GM23248 (cell line): ENCODE measurements at regions not wholly inside any gene's neighbourhood (a gene's known extent, or its start where the extent isn't known, plus 50 kb on each side); places are given as distances from the start of the nearest gene placed in this dataset.

Experiments used
- DNase-seq: peaks from one replicate; pipeline ENCODE4 v3.0.0-alpha.2; 2015
- H2AFZ ChIP-seq: fragments of 200-600 bp; sonication (generic); 2 replicates; pipeline ENCODE4 v1.6.1; 2016; ENCODE audit warnings: antibody characterized with exemption
- H3F3A ChIP-seq: fragments of 200-600 bp; sonication (generic); 2 replicates; pipeline ENCODE4 v1.6.1; 2016; ENCODE audit warnings: mild to moderate bottlenecking, antibody characterized with exemption, mixed run types; ENCODE audit not compliant: insufficient read depth
- H3K27ac ChIP-seq: fragments of 200-600 bp; sonication (generic); 2 replicates; pipeline ENCODE4 v1.5.1; 2016; ENCODE audit warnings: mild to moderate bottlenecking
- H3K27me3 ChIP-seq: fragments of 200-600 bp; sonication (generic); replicated peaks from 2 replicates; pipeline ENCODE4 v1.6.1; 2016; ENCODE audit warnings: mild to moderate bottlenecking; ENCODE audit not compliant: insufficient read depth
- H3K36me3 ChIP-seq: fragments of 200-600 bp; sonication (generic); 2 replicates; pipeline ENCODE4 v1.6.1; 2016; ENCODE audit warnings: low read depth, mild to moderate bottlenecking
- H3K4me1 ChIP-seq: fragments of 200-600 bp; sonication (generic); 2 replicates; pipeline ENCODE4 v1.6.1; 2016; ENCODE audit warnings: mild to moderate bottlenecking; ENCODE audit not compliant: insufficient read depth
- H3K4me2 ChIP-seq: fragments of 200-600 bp; sonication (generic); one replicate; pipeline ENCODE4 v1.6.1; 2016; ENCODE audit warnings: mild to moderate bottlenecking; ENCODE audit not compliant: unreplicated experiment
- H3K4me3 ChIP-seq: fragments of 200-600 bp; sonication (generic); 2 replicates; pipeline ENCODE4 v1.5.1; 2016; ENCODE audit warnings: mild to moderate bottlenecking
- H3K79me2 ChIP-seq: fragments of 200-600 bp; sonication (generic); 2 replicates; pipeline ENCODE4 v1.6.1; 2016; ENCODE audit warnings: mild to moderate bottlenecking; ENCODE audit not compliant: insufficient read depth
- H3K9ac ChIP-seq: fragments of 200-600 bp; sonication (generic); 2 replicates; pipeline ENCODE4 v1.6.1; 2016; ENCODE audit warnings: mild to moderate bottlenecking
- H3K9me2 ChIP-seq: fragments of 200-600 bp; sonication (generic); 2 replicates; pipeline ENCODE4 v1.6.1; 2016; ENCODE audit warnings: mixed run types, mild to moderate bottlenecking, moderate library complexity; ENCODE audit not compliant: insufficient read depth
- H3K9me3 ChIP-seq: fragments of 200-600 bp; sonication (generic); one replicate; pipeline ENCODE4 v1.6.1; 2017; ENCODE audit warnings: low read depth
- H4K20me1 ChIP-seq: fragments of 200-600 bp; sonication (generic); 2 replicates; pipeline ENCODE4 v1.6.0; 2016; ENCODE audit not compliant: insufficient read depth
- EZH2 ChIP-seq: fragments of 200-600 bp; sonication (generic); IDR thresholded peaks from 2 replicates; pipeline ENCODE4 v1.6.1; 2018; ENCODE audit warnings: antibody characterized with exemption, mild to moderate bottlenecking; ENCODE audit not compliant: insufficient read depth, poor library complexity, severe bottlenecking
- EZH2phosphoT487 ChIP-seq: fragments of 200-600 bp; sonication (generic); IDR thresholded peaks from 2 replicates; pipeline ENCODE4 v1.6.1; 2018; ENCODE audit warnings: antibody characterized with exemption, moderate library complexity, mild to moderate bottlenecking, low read depth; ENCODE audit not compliant: insufficient read depth
- WGBS, 2 experiments: methylation state at CpG; one replicate each; pipeline ENCODE4 v1.1.6; 2015 to 2017; ENCODE audit warnings: low lambda C conversion rate in 2 of 2, low coverage in 1 of 2; ENCODE audit errors: missing lambda C conversion rate in 2 of 2; 5-methylcytosine and 5-hydroxymethylcytosine counted together
- in situ Hi-C: fragments of 300-500 bp; cut with MboI; formaldehyde crosslinking; loops from 2 replicates; pipeline ENCODE4 v1.15.0; 2020

- no peaks in the 10 kb centered on the region for H3F3A ChIP-seq
- DNase-seq: no peak
- peaks cover 87% of the 10 kb centered on the region for H3K27me3 ChIP-seq
- H3K4me1 ChIP-seq: no peaks in the 10 kb centered on the region
- H3K36me3 ChIP-seq: no peaks in the 10 kb centered on the region
- H3K9me3 ChIP-seq: no peaks in the 10 kb centered on the region
- no peaks in the 10 kb centered on the region for H4K20me1 ChIP-seq
- in situ Hi-C loops: no loop called here
- H3K79me2 ChIP-seq: no peaks in the 10 kb centered on the region
- no peak overlapping the region for H3K27ac ChIP-seq
- H3K9ac ChIP-seq: no peak overlapping the region
- 14 to 27% methylated on average over 2 of the region's 2 CpGs for WGBS, 2 experiments
- TF ChIP-seq EZH2phosphoT487 (no peak), EZH2 (no peak)
- no peaks in the 10 kb centered on the region for H3K9me2 ChIP-seq
- no peak overlapping the region for H2AFZ ChIP-seq
- H3K4me2 ChIP-seq: no peak overlapping the region
- H3K4me3 ChIP-seq: no peak overlapping the region
Measured at GRCh38 chr12:53838978-53839377, 87.2 kb upstream of the CISTR start.

GRCh38 chr12:53840316-53840715 is 88.5 kb upstream of the CISTR start:
- H3K27ac ChIP-seq: no peak overlapping the region
- no peak overlapping the region for H3K9ac ChIP-seq
- DNase-seq: no peak
- no peaks in the 10 kb centered on the region for H3K36me3 ChIP-seq
- no peaks in the 10 kb centered on the region for H3K9me3 ChIP-seq
- in situ Hi-C loops: no loop called here
- no peak overlapping the region for H3K4me3 ChIP-seq
- no peaks in the 10 kb centered on the region for H4K20me1 ChIP-seq
- no peak overlapping the region for H3K4me2 ChIP-seq
- H3K4me1 ChIP-seq: peaks cover 7% of the 10 kb centered on the region
- H3K9me2 ChIP-seq: no peaks in the 10 kb centered on the region
- no peak overlapping the region for H2AFZ ChIP-seq
- 64 to 71% methylated on average over 4 of the region's 4 CpGs for WGBS, 2 experiments
- peaks cover 79% of the 10 kb centered on the region for H3K27me3 ChIP-seq
- TF ChIP-seq EZH2 (no peak), EZH2phosphoT487 (no peak)
- H3F3A ChIP-seq: peaks cover 7% of the 10 kb centered on the region; the same call in 1 of the 2 replicates
- H3K79me2 ChIP-seq: no peaks in the 10 kb centered on the region

- H3K4me3 ChIP-seq: no peak overlapping the region
- in situ Hi-C loops: no loop called here
Measured at GRCh38 chr12:53842686-53843085, 90.9 kb upstream of the CISTR start.

GRCh38 chr12:53843545-53843944 is 91.8 kb upstream of the CISTR start:
- no peak overlapping the region for H2AFZ ChIP-seq
- H3K79me2 ChIP-seq: no peaks in the 10 kb centered on the region
- H3K9me2 ChIP-seq: no peaks in the 10 kb centered on the region
- TF ChIP-seq EZH2phosphoT487 (no peak), EZH2 (no peak)
- WGBS, 2 experiments: 75 to 79% methylated on average over 1 of the region's 1 CpG
- no peaks in the 10 kb centered on the region for H3K9me3 ChIP-seq
- DNase-seq: no peak
- no peak overlapping the region for H3K9ac ChIP-seq
- H4K20me1 ChIP-seq: no peaks in the 10 kb centered on the region
- in situ Hi-C loops: no loop called here
- peaks cover 14% of the 10 kb centered on the region; the same call in 1 of the 2 replicates for H3F3A ChIP-seq
- H3K4me3 ChIP-seq: no peak overlapping the region
- no peak overlapping the region for H3K4me2 ChIP-seq
- H3K27ac ChIP-seq: no peak overlapping the region
- H3K4me1 ChIP-seq: peaks cover 15% of the 10 kb centered on the region
- peaks cover 75% of the 10 kb centered on the region for H3K27me3 ChIP-seq
- H3K36me3 ChIP-seq: no peaks in the 10 kb centered on the region

More at GRCh38 chr12:53842686-53843085, 90.9 kb upstream of the CISTR start:
- TF ChIP-seq EZH2 (no peak), EZH2phosphoT487 (no peak)
- DNase-seq: no peak
- Histone ChIP-seq H3K27me3 (peaks cover 75% of the 10 kb centered on the region), H3K36me3 (no peaks in the 10 kb centered on the region), H3K9me2 (no peaks in the 10 kb centered on the region), H3K9ac (no peak overlapping the region), H3F3A (peaks cover 14% of the 10 kb centered on the region; the same call in 1 of the 2 replicates), H3K27ac (no peak overlapping the region), H2AFZ (no peak overlapping the region), H3K4me2 (no peak overlapping the region), H4K20me1 (no peaks in the 10 kb centered on the region), H3K4me1 (peaks cover 15% of the 10 kb centered on the region), H3K9me3 (no peaks in the 10 kb centered on the region), H3K79me2 (no peaks in the 10 kb centered on the region)
- 59% methylated on average over 6 of the region's 6 CpGs for WGBS, 2 experiments
